ENCODE measurements at regions not wholly inside any gene's neighbourhood (a gene's known extent, or its start where the extent isn't known, plus 50 kb on each side); places are given as distances from the start of the nearest gene placed in this dataset.

GRCh38 chr9:78622126-78622525 is 325.2 kb downstream of the PSAT1 start:
- Histone ChIP-seq H3K56ac (replicated peaks; ENCODE audit: insufficient read length, low read depth, low read length) (no peak overlapping the region), H3K9me3 (ENCODE audit: insufficient read depth in 2 of 2, low read depth in 1 of 2, low read length in 1 of 2) (no peaks in the 10 kb centered on the region), H3K23ac (ENCODE audit: insufficient read length) (no peak overlapping the region), H3K23me2 (ENCODE audit: low read depth, low read length) (no peaks in the 10 kb centered on the region), H2BK20ac (ENCODE audit: low read length) (no peak overlapping the region), H4K91ac (replicated peaks; ENCODE audit: insufficient read length, low read length) (no peak overlapping the region), H2BK15ac (ENCODE audit: low read length) (no peak overlapping the region), H3K79me1 (ENCODE audit: low read depth, low read length) (no peaks in the 10 kb centered on the region), H3K14ac (ENCODE audit: insufficient read length) (no peak overlapping the region), H3K79me2 (ENCODE audit: control insufficient read depth in 1 of 2, insufficient read depth in 2 of 2, low read length in 2 of 2) (no peaks in the 10 kb centered on the region), H2AK5ac (ENCODE audit: low read depth, low read length) (no peak overlapping the region), H3K27ac (ENCODE audit: low read depth, low read length) (no peak overlapping the region), H2BK5ac (ENCODE audit: low read depth, low read length) (no peak overlapping the region), H2BK12ac (ENCODE audit: low read depth, low read length) (no peak overlapping the region), H3K4me2 (ENCODE audit: insufficient read depth in 1 of 2, low read depth in 2 of 2, low read length in 2 of 2) (no peak overlapping the region), H3K9ac (replicated peaks in 1 of 4; ENCODE audit: extremely low read depth in 1 of 4, low read depth in 3 of 4, low read length in 3 of 4) (no peak overlapping the region), H4K5ac (ENCODE audit: insufficient read length, low read depth, low read length) (no peak overlapping the region), H3K18ac (ENCODE audit: extremely low read depth, low read length) (no peak overlapping the region), H2BK120ac (replicated peaks; ENCODE audit: low read depth, low read length) (no peak overlapping the region), H3K4ac (replicated peaks; ENCODE audit: insufficient read length, low read depth, low read length) (no peak overlapping the region), H3K4me1 (replicated peaks in 1 of 4; ENCODE audit: control insufficient read depth in 3 of 4, insufficient read depth in 4 of 4, low read length in 3 of 4) (no peaks in the 10 kb centered on the region), H3K4me3 (ENCODE audit: extremely low read depth in 1 of 4, insufficient read depth in 2 of 4, low read depth in 3 of 4, low read length in 4 of 4) (no peak overlapping the region), H3K27me3 (replicated peaks in 1 of 4; ENCODE audit: control insufficient read depth in 3 of 4, extremely low read depth in 1 of 4, insufficient read depth in 3 of 4, low read length in 3 of 4) (no peaks in the 10 kb centered on the region), H4K8ac (ENCODE audit: extremely low read depth, insufficient read depth, low read length) (no peak overlapping the region), H2AFZ (ENCODE audit: low read length) (no peak overlapping the region), H3K36me3 (ENCODE audit: control insufficient read depth in 2 of 4, insufficient read depth in 4 of 4, low read length in 3 of 4) (no peaks in the 10 kb centered on the region), H4K20me1 (replicated peaks in 1 of 2; ENCODE audit: control insufficient read depth in 1 of 2, insufficient read depth in 2 of 2, low read length in 2 of 2) (no peaks in the 10 kb centered on the region)
- ChIA-PET CTCF (ENCODE audit: partially characterized antibody) (interaction anchor here (0.6 to 1.2 kb wide), 3 partner anchors 10 to 199 kb away, joined by 3 to 5 read pairs (median 3); no protein-coding TSS in a partner anchor), POLR2A (ENCODE audit: partially characterized antibody) (no interaction called here)
- no peak for TF ChIP-seq SIX5 (IDR thresholded peaks at IDR 0.05; ENCODE audit: low read depth, low read length)
- FAIRE-seq (no peak), DNase-seq (ENCODE audit: low read depth in 1 of 2, low spot score in 2 of 2) (no peak)
- 83% methylated on average over 2 of the region's 2 CpGs; no CpG with 5 or more reads in 1 of the 2 experiments for WGBS, 2 experiments (ENCODE audit: extremely low coverage in 1 of 2, insufficient coverage in 1 of 2, insufficient read length in 1 of 2, insufficient replicate concordance in 2 of 2, low coverage in 1 of 2, low lambda C conversion rate in 2 of 2, missing lambda C conversion rate in 1 of 2)
